Small intestine (tissue), 7 donors: ENCODE measurements at regions not wholly inside any gene's neighbourhood (a gene's known extent, or its start where the extent isn't known, plus 50 kb on each side); places are given as distances from the start of the nearest gene placed in this dataset.

Experiments
- DNase-seq, 2 donors: peaks; one replicate each; pipeline versions ENCODE4 v3.0.0 to v3.0.0-alpha.2; 2013
- FAIRE-seq: peaks from 2 replicates; lab custom pipeline; 2012; peaks lifted over from hg19 to GRCh38; lab: Jason Lieb, UNC
- H3K27ac ChIP-seq, 3 donors: one replicate each; pipeline ENCODE4 v1.5.1; 2013; ENCODE audit warnings: low read length in 2 of 3, mild to moderate bottlenecking in 2 of 3, control low read depth in 1 of 3, inconsistent platforms in 1 of 3, low read depth in 1 of 3, moderate library complexity in 1 of 3
- H3K27me3 ChIP-seq, 3 donors: one replicate each; pipeline ENCODE4 v1.6.1; 2013; ENCODE audit warnings: low read length in 3 of 3, inconsistent platforms in 1 of 3; ENCODE audit not compliant: control insufficient read depth in 3 of 3, insufficient read depth in 3 of 3
- H3K36me3 ChIP-seq, 3 donors: one replicate each; pipeline ENCODE4 v1.6.1; 2013; ENCODE audit warnings: low read length in 3 of 3, inconsistent platforms in 1 of 3, low read depth in 1 of 3, mild to moderate bottlenecking in 1 of 3, moderate library complexity in 1 of 3; ENCODE audit not compliant: control insufficient read depth in 3 of 3, insufficient read depth in 2 of 3
- H3K4me1 ChIP-seq, 3 donors: one replicate each; pipeline ENCODE4 v1.6.1; 2013; ENCODE audit warnings: low read length in 2 of 3, inconsistent platforms in 1 of 3, low read depth in 1 of 3, mild to moderate bottlenecking in 1 of 3, moderate library complexity in 1 of 3; ENCODE audit not compliant: control insufficient read depth in 3 of 3, insufficient read depth in 2 of 3
- H3K4me3 ChIP-seq, 3 donors: one replicate each; pipeline ENCODE4 v1.5.1; 2013; ENCODE audit warnings: low read length in 3 of 3, control low read depth in 1 of 3, inconsistent platforms in 1 of 3, low read depth in 1 of 3, mild to moderate bottlenecking in 1 of 3, moderate library complexity in 1 of 3
- H3K9me3 ChIP-seq, 2 donors: one replicate each; pipeline ENCODE4 v1.6.1; 2013; ENCODE audit warnings: low read depth in 1 of 2, low read length in 1 of 2; ENCODE audit not compliant: control insufficient read depth in 2 of 2, insufficient read depth in 1 of 2
- WGBS, 3 donors: extraction: QIAGEN DNeasy Blood & Tissue Kit; methylation state at CpG; one replicate each; pipeline ENCODE4 v1.1.7; 2013; 5-methylcytosine and 5-hydroxymethylcytosine counted together
- donor health status: healthy with polysubstance abuse.
- donor health status: control.
- donor health status: control.
- donor health status: Bipolar disorder and iron deficiency.
- donor health status: healthy.

DNA sequence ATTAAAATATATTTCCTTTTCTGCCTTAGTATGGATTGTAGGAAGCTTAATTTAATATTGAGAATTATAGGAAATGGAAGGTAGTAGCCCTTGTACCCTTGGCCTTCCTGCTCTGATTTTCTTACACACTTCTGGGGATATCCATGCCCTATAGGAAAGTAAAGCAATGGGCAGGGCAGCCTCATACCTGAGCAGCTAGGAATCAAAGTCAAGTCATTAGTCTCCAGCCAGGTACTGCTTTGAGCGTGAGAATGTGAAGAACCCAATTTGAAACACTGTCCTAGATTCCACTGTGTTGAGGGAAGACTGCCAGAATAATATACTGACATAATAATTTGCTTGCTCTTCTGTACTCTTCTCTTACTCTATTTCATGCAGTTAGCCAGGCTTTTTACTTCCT lies 51.0 kb upstream of the L3MBTL3 start:
- DNase-seq (no peak), FAIRE-seq (no peak)
- WGBS, 3 donors = 68 to 86% (median 68%) methylated on average over 1 of the region's 1 CpG
- Histone ChIP-seq H3K9me3 (peaks cover 0 to 3% of the 10 kb centered on the region in 2 donors), H3K27me3 (peaks cover 0 to 2% (median 0%) of the 10 kb centered on the region in 3 donors), H3K36me3 (no peaks in the 10 kb centered on the region), H3K4me1 (no peaks in the 10 kb centered on the region), H3K4me3 (no peak overlapping the region), H3K27ac (no peak overlapping the region)

DNA sequence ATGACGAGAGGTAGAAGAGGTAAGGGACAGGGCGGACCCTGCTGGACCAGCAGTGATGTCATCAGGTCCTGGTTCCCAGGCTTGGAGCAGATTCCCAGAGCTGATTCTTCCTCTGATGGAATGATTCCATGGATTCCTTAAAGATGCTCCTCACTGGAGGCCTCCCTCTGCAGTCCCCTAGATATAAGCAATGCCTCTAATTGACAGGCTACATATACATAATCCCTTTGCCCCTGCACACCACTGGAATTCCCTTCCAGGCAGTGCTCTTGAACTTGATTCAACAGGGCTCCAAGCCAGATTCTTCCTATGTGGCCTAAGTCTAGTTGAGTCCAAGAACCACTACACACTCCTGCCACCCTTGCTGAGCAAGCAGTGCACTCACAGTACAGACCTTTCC lies 52.3 kb upstream of the L3MBTL3 start:
- H3K4me1 ChIP-seq = no peaks in the 10 kb centered on the region
- H3K9me3 ChIP-seq = peaks cover 0 to 3% of the 10 kb centered on the region in 2 donors
- no peak overlapping the region for H3K4me3 ChIP-seq
- H3K27me3 ChIP-seq = peaks cover 0 to 2% (median 0%) of the 10 kb centered on the region in 3 donors
- 76 to 88% (median 86%) methylated on average over 2 of the region's 2 CpGs for WGBS, 3 donors
- no peaks in the 10 kb centered on the region for H3K36me3 ChIP-seq
- DNase-seq = no peak
- H3K27ac ChIP-seq = no peak overlapping the region
- no peak for FAIRE-seq

GRCh38 chr6:129965096-129965495 lies 53.3 kb upstream of the L3MBTL3 start:
- no peaks in the 10 kb centered on the region for H3K36me3 ChIP-seq
- H3K4me1 ChIP-seq = no peaks in the 10 kb centered on the region
- no peak overlapping the region for H3K27ac ChIP-seq
- DNase-seq (no peak), FAIRE-seq (no peak)
- no peak overlapping the region for H3K4me3 ChIP-seq
- H3K9me3 ChIP-seq = peaks cover 0 to 3% of the 10 kb centered on the region in 2 donors
- 93 to 97% (median 95%) methylated on average over 2 of the region's 2 CpGs for WGBS, 3 donors
- peaks cover 0 to 2% (median 0%) of the 10 kb centered on the region in 3 donors for H3K27me3 ChIP-seq

- Histone ChIP-seq H3K9me3 (peaks cover 0 to 3% of the 10 kb centered on the region in 2 donors), H3K4me3 (no peak overlapping the region), H3K27ac (no peak overlapping the region), H3K27me3 (peaks cover 0 to 2% (median 0%) of the 10 kb centered on the region in 3 donors), H3K36me3 (no peaks in the 10 kb centered on the region), H3K4me1 (no peaks in the 10 kb centered on the region)
- FAIRE-seq (no peak), DNase-seq (no peak)
- WGBS, 3 donors = 87 to 92% (median 89%) methylated on average over 16 of the region's 16 CpGs
Observed at GRCh38 chr6:129959358-129959930, 58.9 kb upstream of the L3MBTL3 start.

DNA sequence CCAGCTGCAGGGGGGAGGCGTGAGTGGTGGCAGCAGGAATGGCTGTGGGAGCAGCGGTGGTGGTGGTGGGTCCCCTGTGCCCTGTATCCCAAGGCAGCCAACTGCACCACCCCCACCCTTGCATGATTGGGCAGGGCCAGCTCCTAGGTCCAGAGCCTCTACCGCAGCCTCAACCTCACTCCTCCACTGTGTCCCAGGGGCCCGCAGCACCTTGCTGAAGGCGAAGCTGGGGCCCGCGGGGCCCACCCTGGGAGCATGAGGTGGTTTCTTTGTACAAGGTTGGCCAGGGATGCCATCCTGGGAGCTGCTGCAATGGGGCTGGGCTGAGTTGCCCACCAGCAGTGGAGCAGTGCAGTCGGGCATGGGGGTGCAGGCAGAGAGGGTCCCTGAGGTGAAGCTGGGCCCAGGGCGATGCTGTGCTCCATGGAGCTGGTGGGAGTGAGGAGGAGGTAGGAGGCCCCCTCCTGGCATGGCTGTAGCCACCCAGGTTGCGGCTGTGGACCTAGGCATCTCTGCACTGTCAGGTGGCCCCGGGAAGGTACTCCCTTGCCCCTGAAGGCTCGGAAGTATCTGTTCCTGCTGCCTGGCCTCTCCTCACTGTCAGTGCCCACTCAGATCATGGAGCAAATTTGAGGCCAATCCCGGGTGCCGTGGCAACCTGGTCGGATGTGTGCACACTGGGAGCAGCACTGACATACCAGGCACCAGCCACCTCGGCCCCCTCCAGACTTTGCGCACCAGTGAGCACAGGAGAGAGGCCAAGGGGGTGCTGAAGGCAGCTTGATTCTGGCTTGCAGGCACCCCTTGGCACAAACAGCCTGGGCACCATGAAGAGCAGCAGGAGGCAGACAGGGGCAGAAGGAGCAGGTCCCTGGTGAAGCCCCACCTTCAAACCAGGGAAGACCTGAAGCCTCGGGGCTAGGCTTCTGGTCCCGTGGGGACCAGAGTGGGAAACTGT lies 60.2 kb upstream of the L3MBTL3 start:
- Histone ChIP-seq H3K27ac (no peak overlapping the region), H3K4me3 (no peak overlapping the region), H3K4me1 (no peaks in the 10 kb centered on the region), H3K36me3 (no peaks in the 10 kb centered on the region), H3K27me3 (no peaks in the 10 kb centered on the region), H3K9me3 (no peaks in the 10 kb centered on the region)
- no peak for FAIRE-seq
- no peak for DNase-seq
- 86 to 93% (median 90%) methylated on average over 18 to 19 of the region's 19 CpGs for WGBS, 3 donors

DNA sequence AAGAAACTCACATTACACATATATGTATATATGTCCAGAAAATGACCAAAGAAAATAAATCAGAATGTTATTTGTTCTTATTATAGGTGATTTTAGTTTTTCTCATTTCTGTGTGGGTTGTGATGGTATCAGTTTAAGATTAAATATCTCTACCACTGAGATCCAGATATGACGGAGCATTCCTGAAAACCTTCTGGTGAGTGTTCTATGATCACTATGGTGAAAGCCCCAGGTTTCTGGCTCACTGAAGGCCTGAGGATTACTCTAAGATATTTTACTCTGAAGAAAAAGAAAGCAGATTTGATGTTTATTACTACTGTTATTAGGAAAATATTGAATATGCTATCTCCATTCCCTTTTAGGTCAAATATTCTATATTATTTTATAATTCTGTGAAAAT lies 62.8 kb upstream of the L3MBTL3 start:
- H3K27me3 ChIP-seq = no peaks in the 10 kb centered on the region
- H3K4me1 ChIP-seq = no peaks in the 10 kb centered on the region
- no peak for DNase-seq
- 88 to 92% (median 89%) methylated on average over 1 of the region's 1 CpG for WGBS, 3 donors
- FAIRE-seq = no peak
- no peak overlapping the region for H3K4me3 ChIP-seq
- no peaks in the 10 kb centered on the region for H3K9me3 ChIP-seq
- H3K27ac ChIP-seq = no peak overlapping the region
- no peaks in the 10 kb centered on the region for H3K36me3 ChIP-seq

- Histone ChIP-seq H3K4me3 (no peak overlapping the region), H3K36me3 (no peaks in the 10 kb centered on the region), H3K9me3 (no peaks in the 10 kb centered on the region), H3K27me3 (no peaks in the 10 kb centered on the region), H3K27ac (no peak overlapping the region), H3K4me1 (no peaks in the 10 kb centered on the region)
- FAIRE-seq (no peak), DNase-seq (no peak)
- 84 to 86% (median 85%) methylated on average over 8 of the region's 8 CpGs for WGBS, 3 donors
Observed at GRCh38 chr6:129954749-129955431, 63.5 kb upstream of the L3MBTL3 start.

- Histone ChIP-seq H3K27me3 (peaks cover 0 to 3% (median 0%) of the 10 kb centered on the region in 3 donors), H3K4me3 (no peak overlapping the region), H3K9me3 (no peaks in the 10 kb centered on the region), H3K27ac (no peak overlapping the region), H3K4me1 (no peaks in the 10 kb centered on the region), H3K36me3 (no peaks in the 10 kb centered on the region)
- 57 to 78% (median 63%) methylated on average over 1 of the region's 1 CpG for WGBS, 3 donors
- no peak for FAIRE-seq
- no peak for DNase-seq
Observed at GRCh38 chr6:129947797-129948196, 70.6 kb upstream of the L3MBTL3 start.
